OCI-LY1 (cell line): ENCODE measurements at regions not wholly inside any gene's neighbourhood (a gene's known extent, or its start where the extent isn't known, plus 50 kb on each side); places are given as distances from the start of the nearest gene placed in this dataset.

Source experiments
- H2AFZ ChIP-seq: fragments of 200-600 bp; sonication (generic), shearing (Covaris generic); 2 replicates; pipeline ENCODE4 v1.6.0; 2014; ENCODE audit warnings: antibody characterized with exemption, mild to moderate bottlenecking, low read length
- H3F3A ChIP-seq: fragments of 200-600 bp; sonication (generic), shearing (Covaris generic); 2 replicates; pipeline ENCODE4 v1.6.0; 2014; ENCODE audit warnings: mild to moderate bottlenecking, antibody characterized with exemption, low read length, moderate library complexity; ENCODE audit not compliant: insufficient read depth
- H3K27ac ChIP-seq: fragments of 200-600 bp; sonication (generic); 2 replicates; pipeline ENCODE4 v1.5.1; 2014; ENCODE audit warnings: low read length, mixed run types, mild to moderate bottlenecking, low read depth; ENCODE audit not compliant: poor library complexity, severe bottlenecking
- H3K27me3 ChIP-seq: fragments of 200-600 bp; sonication (generic); 2 replicates; pipeline ENCODE4 v1.6.0; 2014; ENCODE audit warnings: antibody characterized with exemption, mild to moderate bottlenecking, low read length, moderate library complexity; ENCODE audit not compliant: insufficient read depth
- H3K36me3 ChIP-seq: fragments of 200-600 bp; sonication (generic); 2 replicates; pipeline ENCODE4 v1.6.1; 2014; ENCODE audit warnings: mild to moderate bottlenecking, antibody characterized with exemption, low read length, moderate library complexity, mixed read lengths; ENCODE audit not compliant: insufficient read depth
- H3K4me1 ChIP-seq: fragments of 200-600 bp; sonication (generic); 2 replicates; pipeline ENCODE4 v1.5.1; 2014; ENCODE audit warnings: mild to moderate bottlenecking, low read length, moderate library complexity; ENCODE audit not compliant: insufficient read depth, severe bottlenecking
- H3K4me2 ChIP-seq: fragments of 200-600 bp; sonication (generic), shearing (Covaris generic); 2 replicates; pipeline ENCODE4 v1.6.1; 2014; ENCODE audit warnings: low read length
- H3K4me3 ChIP-seq: fragments of 200-600 bp; sonication (generic); 2 replicates; pipeline ENCODE4 v1.5.1; 2014; ENCODE audit warnings: low read length, low read depth, mild to moderate bottlenecking, mixed read lengths; ENCODE audit not compliant: poor library complexity, severe bottlenecking
- H3K79me2 ChIP-seq: fragments of 200-600 bp; shearing (Covaris generic); 2 replicates; pipeline ENCODE4 v1.6.1; 2016; ENCODE audit warnings: mixed run types, low read length, mixed read lengths; ENCODE audit not compliant: insufficient read depth
- H3K9ac ChIP-seq: fragments of 200-600 bp; sonication (generic), shearing (Covaris generic); 2 replicates; pipeline ENCODE4 v1.6.1; 2014; ENCODE audit warnings: mild to moderate bottlenecking, low read length, mixed read lengths
- H3K9me2 ChIP-seq: fragments of 200-600 bp; sonication (generic), shearing (Covaris generic); 2 replicates; pipeline ENCODE4 v1.6.1; 2014; ENCODE audit warnings: low read depth, mild to moderate bottlenecking, low read length, mixed read lengths
- H3K9me3 ChIP-seq: fragments of 200-600 bp; shearing (Covaris generic); 2 replicates; pipeline ENCODE4 v1.6.1; 2014; ENCODE audit warnings: low read length, mixed read lengths
- H4K20me1 ChIP-seq: fragments of 200-600 bp; sonication (generic), shearing (Covaris generic); 2 replicates; pipeline ENCODE4 v1.6.0; 2016; ENCODE audit warnings: mild to moderate bottlenecking, low read length; ENCODE audit not compliant: insufficient read depth
- EZH2 ChIP-seq: fragments of 200-600 bp; sonication (generic), shearing (Covaris generic); IDR thresholded peaks from 2 replicates; pipeline ENCODE4 v1.8.0; 2017; ENCODE audit warnings: borderline replicate concordance, mixed run types, mild to moderate bottlenecking, antibody characterized with exemption, low read length, moderate library complexity, mixed read lengths
- TF ChIP-seq, protein P1 (sequence below): fragments of 200-600 bp; sonication (generic), shearing (Covaris generic); IDR thresholded peaks from 2 replicates; pipeline ENCODE4 v1.5.1; 2017; ENCODE audit warnings: mild to moderate bottlenecking, antibody characterized with exemption, low read length, moderate library complexity, mixed read lengths

DNA sequence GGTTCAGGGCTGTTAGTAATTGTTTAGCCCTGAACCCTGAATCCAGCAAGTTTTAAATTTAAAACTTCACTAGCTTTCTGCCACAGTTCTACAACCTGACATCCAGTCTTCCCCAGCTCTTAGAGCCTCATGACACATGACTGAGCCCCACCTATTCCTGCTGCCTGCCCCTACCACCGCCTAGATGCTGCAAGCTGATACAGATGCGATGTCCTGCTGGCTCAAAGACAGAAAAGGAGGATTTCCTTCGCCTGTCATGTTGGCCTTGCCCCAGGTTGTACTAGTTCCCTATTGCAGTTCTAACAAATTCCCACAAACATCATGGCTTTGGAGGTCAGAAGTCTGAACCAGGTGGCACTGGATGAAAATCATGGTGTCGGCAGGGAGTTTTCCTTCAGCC lies 510.6 kb upstream of the PPP2R3A start:
- H3K79me2 ChIP-seq: no peaks in the 10 kb centered on the region
- H2AFZ ChIP-seq: no peak overlapping the region
- no peaks in the 10 kb centered on the region for H3K27me3 ChIP-seq
- TF ChIP-seq, protein P1, sequence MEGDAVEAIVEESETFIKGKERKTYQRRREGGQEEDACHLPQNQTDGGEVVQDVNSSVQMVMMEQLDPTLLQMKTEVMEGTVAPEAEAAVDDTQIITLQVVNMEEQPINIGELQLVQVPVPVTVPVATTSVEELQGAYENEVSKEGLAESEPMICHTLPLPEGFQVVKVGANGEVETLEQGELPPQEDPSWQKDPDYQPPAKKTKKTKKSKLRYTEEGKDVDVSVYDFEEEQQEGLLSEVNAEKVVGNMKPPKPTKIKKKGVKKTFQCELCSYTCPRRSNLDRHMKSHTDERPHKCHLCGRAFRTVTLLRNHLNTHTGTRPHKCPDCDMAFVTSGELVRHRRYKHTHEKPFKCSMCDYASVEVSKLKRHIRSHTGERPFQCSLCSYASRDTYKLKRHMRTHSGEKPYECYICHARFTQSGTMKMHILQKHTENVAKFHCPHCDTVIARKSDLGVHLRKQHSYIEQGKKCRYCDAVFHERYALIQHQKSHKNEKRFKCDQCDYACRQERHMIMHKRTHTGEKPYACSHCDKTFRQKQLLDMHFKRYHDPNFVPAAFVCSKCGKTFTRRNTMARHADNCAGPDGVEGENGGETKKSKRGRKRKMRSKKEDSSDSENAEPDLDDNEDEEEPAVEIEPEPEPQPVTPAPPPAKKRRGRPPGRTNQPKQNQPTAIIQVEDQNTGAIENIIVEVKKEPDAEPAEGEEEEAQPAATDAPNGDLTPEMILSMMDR: no peak
- TF ChIP-seq EZH2: no peak
- no peaks in the 10 kb centered on the region for H3F3A ChIP-seq
- H3K36me3 ChIP-seq: no peaks in the 10 kb centered on the region
- H3K27ac ChIP-seq: no peak overlapping the region
- H4K20me1 ChIP-seq: no peaks in the 10 kb centered on the region
- no peak overlapping the region for H3K4me2 ChIP-seq
- no peak overlapping the region for H3K4me3 ChIP-seq
- no peaks in the 10 kb centered on the region for H3K9me3 ChIP-seq
- no peak overlapping the region for H3K9ac ChIP-seq
- peaks cover 6% of the 10 kb centered on the region for H3K4me1 ChIP-seq
- no peaks in the 10 kb centered on the region for H3K9me2 ChIP-seq

DNA sequence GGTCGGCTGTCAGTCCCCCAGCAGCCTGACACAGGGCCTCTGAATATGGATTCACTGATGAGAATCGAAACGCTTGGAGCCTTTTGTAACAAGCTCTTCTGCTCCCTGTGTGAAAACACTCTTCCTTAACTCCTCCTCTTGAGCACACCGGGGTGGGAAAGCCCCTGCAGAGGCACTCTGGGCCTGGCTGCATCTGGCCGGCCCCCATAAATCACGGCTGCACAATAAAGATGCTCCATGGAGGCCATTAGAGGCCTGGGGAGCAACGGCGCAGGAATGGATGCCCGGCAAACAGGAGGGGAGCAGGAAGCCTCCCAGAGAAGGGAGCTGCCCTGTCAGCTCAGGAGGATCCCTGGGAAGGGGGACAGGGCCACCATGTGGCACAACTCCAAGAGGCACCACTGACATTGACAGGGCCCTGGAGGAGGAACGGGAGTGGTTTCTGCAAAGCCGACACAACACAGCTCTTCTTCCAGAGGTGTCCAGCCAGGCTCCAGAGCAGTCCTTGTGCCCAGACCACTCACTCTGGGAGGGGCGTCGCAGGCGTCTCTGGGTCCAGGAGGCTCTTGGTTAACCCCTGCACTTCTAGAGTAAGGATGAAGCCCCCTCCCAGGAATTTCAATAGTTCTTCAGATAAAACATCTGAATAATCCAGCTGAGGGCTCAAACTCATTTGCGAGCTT lies 509.3 kb upstream of the PPP2R3A start:
- Histone ChIP-seq H3K9me2 (no peaks in the 10 kb centered on the region), H3K27me3 (no peaks in the 10 kb centered on the region), H3K79me2 (no peaks in the 10 kb centered on the region), H3K36me3 (no peaks in the 10 kb centered on the region), H3K4me1 (peaks cover 20% of the 10 kb centered on the region), H3K9ac (no peak overlapping the region), H3K9me3 (no peaks in the 10 kb centered on the region), H3F3A (no peaks in the 10 kb centered on the region), H4K20me1 (no peaks in the 10 kb centered on the region), H3K4me3 (no peak overlapping the region), H3K27ac (no peak overlapping the region), H3K4me2 (no peak overlapping the region), H2AFZ (no peak overlapping the region)
- TF ChIP-seq, protein P1: no peak
- TF ChIP-seq EZH2: no peak

- Histone ChIP-seq H3K27me3 (no peaks in the 10 kb centered on the region), H3K79me2 (no peaks in the 10 kb centered on the region), H3K9me3 (no peaks in the 10 kb centered on the region), H3K27ac (no peak overlapping the region), H3K4me3 (no peak overlapping the region), H3K36me3 (no peaks in the 10 kb centered on the region), H3K9me2 (no peaks in the 10 kb centered on the region), H4K20me1 (no peaks in the 10 kb centered on the region), H2AFZ (no peak overlapping the region), H3K4me2 (no peak overlapping the region), H3K9ac (no peak overlapping the region), H3K4me1 (peaks cover 25% of the 10 kb centered on the region), H3F3A (no peaks in the 10 kb centered on the region)
- no peak for TF ChIP-seq EZH2
- TF ChIP-seq, protein P1: no peak
Measured at GRCh38 chr3:135458541-135459322, 506.8 kb upstream of the PPP2R3A start.
